Lung (tissue), 11 donors: ENCODE measurements at regions not wholly inside any gene's neighbourhood (a gene's known extent, or its start where the extent isn't known, plus 50 kb on each side); places are given as distances from the start of the nearest gene placed in this dataset.

Experiments
- ATAC-seq: fragments of 200-7000 bp; cut with Tn5 transposase; one replicate; pipeline ENCODE4 v1.9.1; 2020; ENCODE audit warnings: moderate number of reproducible peaks; ENCODE audit not compliant: insufficient read depth, low FRiP score
- DNase-seq, 3 donors: peaks; one replicate each; pipeline ENCODE4 v3.0.0-alpha.2; 2013 to 2017
- H3K27ac ChIP-seq, 2 donors: one replicate each; pipeline ENCODE4 v1.5.1; 2013; ENCODE audit warnings: mild to moderate bottlenecking in 2 of 2, moderate library complexity in 2 of 2, control low read depth in 1 of 2, inconsistent platforms in 1 of 2, low read depth in 1 of 2, low read length in 1 of 2
- H3K27me3 ChIP-seq, 3 donors: one replicate each; pipeline ENCODE4 v1.5.1; 2013; ENCODE audit warnings: low read length in 2 of 3; ENCODE audit not compliant: control insufficient read depth in 3 of 3, insufficient read depth in 3 of 3
- H3K36me3 ChIP-seq, 4 donors: one replicate each; pipeline ENCODE4 v1.5.1; 2013; ENCODE audit warnings: low read length in 4 of 4, mild to moderate bottlenecking in 1 of 4, moderate library complexity in 1 of 4; ENCODE audit not compliant: control insufficient read depth in 4 of 4, insufficient read depth in 4 of 4
- H3K4me1 ChIP-seq, 5 donors: one replicate each; pipeline ENCODE4 v1.5.1; 2013; ENCODE audit warnings: low read length in 5 of 5, mild to moderate bottlenecking in 2 of 5, moderate library complexity in 1 of 5; ENCODE audit not compliant: control insufficient read depth in 5 of 5, insufficient read depth in 5 of 5
- H3K4me3 ChIP-seq: one replicate; pipeline ENCODE4 v1.5.1; 2013; ENCODE audit warnings: mild to moderate bottlenecking, control low read depth, moderate library complexity
- H3K9ac ChIP-seq, 2 donors: one replicate each; pipeline ENCODE4 v1.5.1; 2013; ENCODE audit warnings: low read length in 2 of 2, control low read depth in 1 of 2; ENCODE audit not compliant: insufficient read depth in 1 of 2
- H3K9me3 ChIP-seq, 4 donors: one replicate each; pipeline ENCODE4 v1.5.1; 2013; ENCODE audit warnings: low read length in 3 of 4, mild to moderate bottlenecking in 1 of 4, moderate library complexity in 1 of 4; ENCODE audit not compliant: control insufficient read depth in 4 of 4, insufficient read depth in 3 of 4
- WGBS, 2 donors: extraction: QIAGEN DNeasy Blood & Tissue Kit; methylation state at CpG; one replicate each; pipeline ENCODE4 v1.1.7; 2013; 5-methylcytosine and 5-hydroxymethylcytosine counted together
- TF ChIP-seq, protein P1 (sequence below): IDR thresholded peaks from 2 replicates; pipeline ENCODE4 v1.5.1; 2012; ENCODE audit warnings: mild to moderate bottlenecking; ENCODE audit errors: control extremely low read depth, extremely low read depth
- donor health status: control.
- donor health status: control.
- donor health status: Bipolar disorder and iron deficiency.
- donor health status: healthy.
- donor health status: DM: yes; HTN: yes; CAD: no.

DNA sequence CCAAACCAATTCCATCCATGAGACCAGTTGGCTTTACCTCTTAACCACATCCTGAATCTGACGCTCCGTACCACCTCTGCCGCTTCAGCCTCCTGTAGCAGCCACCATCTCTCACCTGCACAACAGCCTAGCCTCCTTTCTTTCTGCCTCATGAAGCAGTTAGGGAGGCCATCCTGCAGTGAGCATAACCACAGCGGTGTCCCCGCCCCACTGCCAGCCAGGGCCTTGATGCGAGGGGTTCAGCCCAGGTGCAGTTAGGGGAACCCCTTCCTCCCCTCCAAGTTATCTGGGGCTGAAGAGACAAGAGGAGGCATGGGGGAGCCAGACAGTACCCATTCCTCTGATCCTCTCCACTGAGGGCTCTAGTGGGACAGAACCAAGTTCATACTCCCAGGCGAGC is 167.0 kb downstream of the C5orf15 start:
- Histone ChIP-seq H3K4me1 (no peaks in the 10 kb centered on the region), H3K36me3 (no peaks in the 10 kb centered on the region), H3K27ac (no peak overlapping the region), H3K9me3 (peaks cover 0 to 4% (median 0%) of the 10 kb centered on the region in 4 donors), H3K4me3 (no peak overlapping the region), H3K9ac (no peak overlapping the region), H3K27me3 (no peaks in the 10 kb centered on the region)
- 92 to 93% methylated on average over 7 of the region's 7 CpGs for WGBS, 2 donors
- TF ChIP-seq, protein P1, sequence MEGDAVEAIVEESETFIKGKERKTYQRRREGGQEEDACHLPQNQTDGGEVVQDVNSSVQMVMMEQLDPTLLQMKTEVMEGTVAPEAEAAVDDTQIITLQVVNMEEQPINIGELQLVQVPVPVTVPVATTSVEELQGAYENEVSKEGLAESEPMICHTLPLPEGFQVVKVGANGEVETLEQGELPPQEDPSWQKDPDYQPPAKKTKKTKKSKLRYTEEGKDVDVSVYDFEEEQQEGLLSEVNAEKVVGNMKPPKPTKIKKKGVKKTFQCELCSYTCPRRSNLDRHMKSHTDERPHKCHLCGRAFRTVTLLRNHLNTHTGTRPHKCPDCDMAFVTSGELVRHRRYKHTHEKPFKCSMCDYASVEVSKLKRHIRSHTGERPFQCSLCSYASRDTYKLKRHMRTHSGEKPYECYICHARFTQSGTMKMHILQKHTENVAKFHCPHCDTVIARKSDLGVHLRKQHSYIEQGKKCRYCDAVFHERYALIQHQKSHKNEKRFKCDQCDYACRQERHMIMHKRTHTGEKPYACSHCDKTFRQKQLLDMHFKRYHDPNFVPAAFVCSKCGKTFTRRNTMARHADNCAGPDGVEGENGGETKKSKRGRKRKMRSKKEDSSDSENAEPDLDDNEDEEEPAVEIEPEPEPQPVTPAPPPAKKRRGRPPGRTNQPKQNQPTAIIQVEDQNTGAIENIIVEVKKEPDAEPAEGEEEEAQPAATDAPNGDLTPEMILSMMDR, result no peak
- DNase-seq (no peak), ATAC-seq (no peak)

DNA sequence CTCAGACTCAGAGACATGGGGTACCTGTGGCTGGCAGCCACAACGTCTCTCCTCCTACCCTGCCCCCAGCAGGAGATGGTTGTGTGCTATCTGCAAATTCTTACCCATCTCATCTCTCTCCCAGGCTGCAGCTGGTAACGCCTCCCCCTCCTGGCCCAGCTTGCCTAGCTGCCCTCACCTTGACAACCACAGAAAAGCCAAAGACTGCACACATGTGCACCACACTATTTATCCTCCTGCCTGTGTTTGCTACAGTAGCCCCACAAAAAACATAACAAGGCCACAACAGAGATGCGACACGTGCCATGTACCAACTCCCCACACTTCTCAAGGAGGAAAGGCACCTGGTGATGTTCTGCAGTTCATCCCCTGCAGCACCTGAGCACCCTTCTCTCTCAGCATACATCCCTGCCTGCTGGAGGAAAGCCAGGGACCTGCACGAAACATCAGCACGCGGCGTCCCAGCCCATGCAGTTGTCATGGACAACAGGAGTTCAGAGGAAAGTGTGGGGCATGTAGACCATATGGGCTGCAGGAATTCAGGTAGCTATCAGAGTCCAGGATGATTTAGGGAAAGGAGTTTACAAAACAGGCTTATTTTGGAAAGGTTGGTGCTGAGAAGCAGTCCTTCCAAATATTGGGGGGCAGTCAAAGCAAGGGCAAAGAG is 168.7 kb downstream of the C5orf15 start:
- no peaks in the 10 kb centered on the region for H3K4me1 ChIP-seq
- H3K27me3 ChIP-seq, result no peaks in the 10 kb centered on the region
- H3K9me3 ChIP-seq, result peaks cover 0 to 4% (median 0%) of the 10 kb centered on the region in 4 donors
- 72 to 81% methylated on average over 6 to 8 of the region's 8 CpGs for WGBS, 2 donors
- no peak overlapping the region for H3K27ac ChIP-seq
- ATAC-seq, result no peak
- no peak overlapping the region for H3K4me3 ChIP-seq
- TF ChIP-seq, protein P1, result no peak
- H3K9ac ChIP-seq, result no peak overlapping the region
- H3K36me3 ChIP-seq, result no peaks in the 10 kb centered on the region
- DNase-seq, result no peak

DNA sequence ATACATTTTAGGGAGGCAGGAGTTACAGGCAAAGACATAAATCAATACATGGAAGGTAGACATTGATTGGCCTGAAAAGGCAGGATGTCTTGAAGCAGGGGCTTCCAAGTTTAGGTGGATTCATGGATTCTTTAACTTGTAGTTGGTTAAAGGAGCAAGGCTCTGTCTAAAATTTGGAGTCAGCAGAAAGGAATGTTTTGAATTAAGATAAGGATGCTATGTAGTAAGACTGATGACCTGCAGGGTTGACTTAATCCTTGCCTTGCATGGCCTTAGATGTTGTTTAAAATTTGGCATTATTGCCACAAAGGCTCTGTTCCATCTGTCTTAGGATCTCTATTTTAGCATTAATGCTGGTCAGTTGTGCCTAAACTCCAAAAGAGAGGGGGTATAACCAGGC is 171.3 kb downstream of the C5orf15 start:
- Histone ChIP-seq H3K4me1 (no peaks in the 10 kb centered on the region), H3K27ac (no peak overlapping the region), H3K9ac (no peak overlapping the region), H3K4me3 (no peak overlapping the region), H3K27me3 (no peaks in the 10 kb centered on the region), H3K9me3 (no peaks in the 10 kb centered on the region), H3K36me3 (no peaks in the 10 kb centered on the region)
- TF ChIP-seq, protein P1, result no peak
- ATAC-seq (no peak), DNase-seq (no peak)

DNA sequence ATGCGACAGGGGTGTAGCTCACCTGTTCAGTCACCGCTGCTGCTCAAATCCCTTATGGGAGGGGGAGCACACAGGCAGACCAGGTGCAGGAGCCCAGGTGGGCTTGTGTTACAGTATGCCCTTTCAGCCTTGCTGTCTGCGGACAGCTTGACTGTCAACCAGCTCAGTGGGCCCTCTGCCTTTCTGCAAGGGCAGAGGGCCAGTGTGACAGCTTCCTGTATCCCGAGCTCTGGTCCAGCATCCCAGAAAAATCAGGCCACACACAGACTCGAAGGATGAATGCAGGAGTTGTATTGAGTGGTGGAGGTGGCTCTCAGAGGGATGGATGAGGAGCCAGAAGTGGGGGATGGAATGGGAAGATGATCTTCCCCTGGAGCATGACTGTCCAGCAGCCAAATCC is 172.2 kb downstream of the C5orf15 start:
- no peak overlapping the region for H3K9ac ChIP-seq
- no peaks in the 10 kb centered on the region for H3K4me1 ChIP-seq
- no peak overlapping the region for H3K4me3 ChIP-seq
- no peak overlapping the region for H3K27ac ChIP-seq
- H3K27me3 ChIP-seq, result no peaks in the 10 kb centered on the region
- TF ChIP-seq, protein P1, result no peak
- H3K36me3 ChIP-seq, result no peaks in the 10 kb centered on the region
- DNase-seq (no peak), ATAC-seq (no peak)
- H3K9me3 ChIP-seq, result no peaks in the 10 kb centered on the region
- WGBS, 2 donors, result 70 to 88% methylated on average over 5 of the region's 5 CpGs
